Iris pigment epithelial cell (primary cell): ENCODE measurements at regions not wholly inside any gene's neighbourhood (a gene's known extent, or its start where the extent isn't known, plus 50 kb on each side); places are given as distances from the start of the nearest gene placed in this dataset.

ENCODE experiments used
- DNase-seq: peaks from one replicate; pipeline ENCODE4 v3.0.0-alpha.2; 2011; ENCODE audit warnings: low read depth

GRCh38 chr2:62369541-62370202, 136.3 kb downstream of the TMEM17 start:
- DNase-seq: no peak

DNA sequence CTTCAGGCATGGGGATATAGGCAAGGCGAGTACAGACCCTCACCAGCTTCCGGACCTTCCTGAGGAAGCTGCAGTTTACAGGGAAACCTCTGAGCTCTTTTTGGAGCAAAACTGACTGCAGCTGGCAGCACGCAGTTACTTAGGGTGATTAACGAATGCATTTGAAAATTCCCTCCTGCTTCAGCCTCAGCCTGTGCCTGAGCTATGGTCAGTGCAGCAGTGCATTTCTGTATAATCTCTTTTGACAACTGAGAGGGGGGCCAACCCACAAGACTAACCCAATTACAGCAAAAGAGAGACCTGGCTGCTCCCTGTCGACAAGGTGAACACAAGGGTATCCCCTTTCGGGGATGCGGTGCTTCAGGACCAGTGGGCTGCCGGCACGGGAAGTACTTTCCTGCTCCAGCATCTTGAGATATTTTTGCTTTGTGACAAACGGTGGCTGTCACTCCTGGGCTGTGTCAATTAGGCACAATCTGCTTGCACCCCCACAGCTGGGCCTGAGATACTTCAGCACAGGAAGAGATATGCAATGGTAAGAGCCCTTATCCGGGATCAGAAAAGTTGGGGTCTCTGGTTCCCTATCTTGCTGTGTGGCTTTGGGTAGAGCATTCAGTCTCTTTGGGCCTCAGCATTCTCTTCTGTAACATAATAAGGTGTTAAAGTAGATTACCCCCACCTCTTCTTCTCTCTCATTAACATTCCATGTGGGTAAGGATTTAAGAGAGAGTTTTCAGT, 141.0 kb downstream of the TMEM17 start:
- DNase-seq: no peak

DNA sequence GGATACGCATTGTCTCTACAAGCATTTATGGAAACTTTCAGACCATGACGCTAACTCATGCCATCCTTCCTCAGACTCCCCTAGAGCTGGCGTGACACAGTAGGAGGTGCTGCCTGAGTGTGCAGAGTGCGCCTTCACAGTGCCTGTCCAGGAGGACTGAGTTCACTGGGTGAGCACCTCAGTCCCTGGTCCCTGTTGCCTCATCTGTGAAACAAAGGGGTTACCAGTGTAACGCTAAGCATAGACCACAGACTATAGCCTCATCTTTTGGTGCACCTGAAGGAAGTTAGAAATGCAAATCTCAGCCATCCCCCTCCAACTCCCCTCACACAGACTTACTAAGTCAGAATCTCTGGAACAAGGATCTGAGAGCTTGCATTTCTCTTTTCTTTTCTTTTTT, 142.8 kb downstream of the TMEM17 start:
- no peak for DNase-seq

GRCh38 chr2:62362561-62362960, 143.4 kb downstream of the TMEM17 start:
- no peak for DNase-seq

DNA sequence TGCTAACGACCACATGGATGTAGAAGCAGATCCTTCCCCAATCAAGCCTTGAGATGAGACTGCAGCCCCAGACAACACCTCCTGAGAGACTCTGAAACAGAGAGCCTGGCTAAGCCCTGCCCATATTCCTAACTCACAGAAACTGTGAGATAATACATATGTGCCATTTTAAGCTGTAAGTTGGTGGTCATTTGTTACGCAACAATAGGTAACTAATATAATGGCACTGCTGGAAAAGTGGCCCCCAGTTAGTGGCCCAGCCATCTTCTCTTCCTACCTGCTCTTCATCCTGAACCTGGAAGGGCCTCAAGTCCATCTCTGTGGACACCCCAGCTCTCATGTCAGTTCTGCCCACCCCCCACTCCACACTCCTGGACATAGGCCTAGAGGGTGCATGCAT, 144.0 kb downstream of the TMEM17 start:
- no peak for DNase-seq

- DNase-seq: no peak
Observed at GRCh38 chr2:62354771-62355561, 151.0 kb downstream of the TMEM17 start.

DNA sequence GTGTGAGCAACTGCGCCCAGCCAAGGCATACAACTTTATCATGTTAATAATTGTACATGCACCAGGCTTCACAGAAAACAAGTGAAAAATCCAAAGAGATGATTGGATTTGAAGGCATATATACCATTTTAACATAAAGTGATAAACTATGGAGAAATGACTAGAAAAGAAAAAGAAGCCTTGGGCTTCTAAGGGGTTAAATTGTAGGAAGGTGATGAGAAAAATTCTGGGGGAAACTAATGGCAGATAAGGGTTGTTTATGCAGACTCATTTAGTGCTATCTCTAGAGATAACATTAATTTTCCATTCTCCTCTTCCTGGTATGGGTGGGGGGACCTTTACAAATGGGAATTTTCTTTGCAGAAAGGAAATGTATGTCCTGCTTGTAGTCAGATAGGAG, 154.0 kb downstream of the TMEM17 start:
- DNase-seq: no peak

GRCh38 chr2:62349788-62350187, 153.9 kb downstream of the B3GNT2 start:
- DNase-seq: no peak

DNA sequence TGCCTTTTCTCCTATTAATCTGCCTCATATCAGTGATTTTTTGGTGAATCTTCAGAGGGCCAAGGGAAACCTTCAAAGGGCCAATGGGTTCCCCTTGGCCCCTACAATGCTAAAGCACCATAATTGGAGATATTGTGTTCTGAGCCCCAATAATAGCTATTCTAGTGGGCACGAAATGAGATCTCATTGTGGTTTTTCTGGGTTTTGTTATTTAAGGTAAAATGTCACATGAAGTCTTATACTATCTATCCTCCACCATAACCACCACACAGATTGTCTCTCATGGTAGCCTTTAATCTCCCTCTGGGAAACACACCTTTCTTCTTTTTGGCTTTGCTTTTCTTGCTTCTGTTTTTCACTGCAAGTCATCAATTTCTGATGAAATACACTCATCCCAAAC, 152.8 kb downstream of the B3GNT2 start:
- DNase-seq: no peak

DNA sequence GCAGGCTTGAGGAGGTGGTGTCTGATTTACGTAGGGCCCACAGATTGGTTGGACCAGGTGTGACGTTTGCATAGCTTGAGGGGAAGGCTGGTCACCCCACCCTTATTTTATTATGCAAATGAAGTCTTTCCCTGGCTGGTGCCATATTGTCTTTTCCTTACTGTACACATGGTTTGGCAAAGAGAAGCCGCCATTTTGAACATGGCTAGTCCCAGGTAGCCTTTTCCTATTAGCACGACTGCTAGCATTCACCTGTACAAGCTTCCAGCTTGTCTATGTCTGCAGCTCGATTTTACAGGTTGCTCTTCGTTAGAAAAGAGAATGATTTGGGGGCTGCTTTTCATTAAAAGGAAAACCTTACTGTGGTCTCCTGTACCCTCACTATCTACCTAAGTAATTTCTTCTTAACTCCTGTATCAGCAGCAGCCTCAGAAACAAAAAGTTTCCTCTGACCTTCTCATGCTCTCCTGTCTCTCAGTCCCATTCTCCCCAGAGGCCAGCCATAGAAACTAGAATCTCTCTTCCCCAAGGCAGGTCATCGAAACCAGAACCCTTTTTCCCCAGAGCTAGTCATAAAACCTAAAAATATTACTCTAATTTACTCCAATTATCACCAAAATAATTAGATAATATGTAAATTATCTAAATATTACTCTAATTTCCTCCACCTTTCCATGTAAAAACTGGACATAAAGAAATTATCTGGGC, 151.8 kb downstream of the B3GNT2 start:
- DNase-seq: no peak

DNA sequence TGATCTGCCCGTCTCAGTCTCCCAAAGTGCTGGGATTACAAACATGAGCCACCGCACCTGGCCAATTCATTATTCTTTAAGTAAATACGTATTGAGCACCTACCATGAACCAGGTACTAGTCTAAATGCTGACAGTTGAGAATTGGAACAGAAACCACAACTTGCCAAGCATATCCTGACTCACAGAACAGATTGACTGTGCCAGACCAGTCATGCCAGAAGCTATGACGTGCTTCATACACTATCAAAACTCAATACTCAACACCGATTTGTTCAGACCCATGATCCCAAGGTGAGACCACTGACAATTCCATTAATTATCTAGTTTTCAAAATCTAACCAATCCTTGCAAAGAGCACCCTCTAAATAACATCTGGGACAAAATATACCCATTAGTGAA, 148.6 kb downstream of the B3GNT2 start:
- no peak for DNase-seq

DNA sequence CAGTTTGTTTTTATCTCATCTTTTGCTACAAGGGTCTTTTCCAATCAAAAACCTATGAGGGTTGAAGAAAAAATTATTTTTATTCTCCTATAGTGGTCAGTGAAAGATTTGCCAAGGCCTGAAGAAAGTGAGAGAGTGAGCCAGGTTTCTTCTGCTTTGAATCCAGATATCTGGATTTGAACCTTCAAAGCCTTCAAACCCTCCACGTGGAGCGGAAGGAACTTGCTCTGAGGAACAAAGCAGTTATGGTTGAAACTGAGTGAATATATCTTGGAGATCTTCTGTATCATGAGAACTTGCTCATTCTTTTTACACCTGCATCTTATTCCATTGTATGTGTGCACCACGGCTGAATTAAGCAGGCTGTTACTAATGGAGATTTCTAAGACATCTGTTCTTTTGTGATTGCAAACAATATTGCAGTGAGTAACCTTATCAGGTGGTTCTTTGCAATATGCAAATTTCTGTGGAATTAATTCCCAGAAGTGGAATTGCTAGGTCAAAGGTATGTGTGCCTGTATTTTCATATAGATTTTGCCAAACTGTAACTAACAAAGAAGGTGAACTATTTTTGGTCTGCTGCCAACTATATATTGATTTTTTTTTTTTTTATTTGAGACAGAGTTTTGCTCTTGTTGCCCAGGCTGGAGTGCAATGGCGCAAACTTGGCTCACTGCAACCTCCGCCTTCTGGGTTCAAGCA, 147.9 kb downstream of the B3GNT2 start:
- no peak for DNase-seq

GRCh38 chr2:62343206-62343605, 147.3 kb downstream of the B3GNT2 start:
- DNase-seq: no peak

DNA sequence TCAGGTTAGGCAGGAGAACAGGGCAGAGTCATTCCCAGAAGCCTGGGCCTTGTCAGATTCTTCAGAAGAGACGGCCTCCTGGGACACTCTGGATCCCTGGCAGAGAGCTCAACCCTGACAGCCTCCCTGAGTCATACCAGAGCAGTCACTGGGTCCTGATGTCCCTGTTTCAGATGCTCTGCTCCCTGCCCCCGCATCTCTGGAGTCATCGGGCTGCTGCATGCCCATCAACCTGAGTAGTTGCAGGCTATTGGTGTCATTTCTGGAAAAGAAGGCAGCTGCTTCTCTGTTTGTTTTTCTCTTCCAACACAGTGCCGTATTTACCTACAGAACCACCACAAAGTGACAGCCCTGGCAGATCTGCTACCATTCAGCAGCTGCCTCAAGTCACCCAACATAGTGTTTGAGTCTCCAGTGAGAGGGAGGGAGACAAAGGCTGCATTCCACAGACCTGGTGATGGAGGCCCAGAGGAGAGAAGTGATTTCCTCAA, 145.1 kb downstream of the B3GNT2 start:
- DNase-seq: no peak

DNA sequence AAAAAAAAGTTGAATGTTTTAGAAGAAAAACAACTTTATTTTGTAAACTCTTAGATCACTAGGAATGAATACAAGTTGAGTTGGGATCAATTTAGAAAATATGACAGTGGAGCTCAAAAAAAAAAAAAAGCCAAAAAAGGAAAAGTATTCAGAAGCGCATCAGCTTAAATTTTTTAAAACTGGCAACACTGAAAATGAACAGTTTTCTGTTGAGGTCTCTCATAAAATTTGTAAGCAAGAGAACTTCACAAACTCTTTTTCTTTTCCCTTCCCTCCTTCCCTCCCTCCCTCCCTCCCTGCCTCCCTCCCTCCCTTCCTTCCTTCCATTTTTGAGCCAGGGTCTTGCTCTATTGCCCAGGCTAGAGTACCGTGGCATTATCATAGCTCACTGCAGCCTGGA, 143.9 kb downstream of the B3GNT2 start:
- DNase-seq: no peak

DNA sequence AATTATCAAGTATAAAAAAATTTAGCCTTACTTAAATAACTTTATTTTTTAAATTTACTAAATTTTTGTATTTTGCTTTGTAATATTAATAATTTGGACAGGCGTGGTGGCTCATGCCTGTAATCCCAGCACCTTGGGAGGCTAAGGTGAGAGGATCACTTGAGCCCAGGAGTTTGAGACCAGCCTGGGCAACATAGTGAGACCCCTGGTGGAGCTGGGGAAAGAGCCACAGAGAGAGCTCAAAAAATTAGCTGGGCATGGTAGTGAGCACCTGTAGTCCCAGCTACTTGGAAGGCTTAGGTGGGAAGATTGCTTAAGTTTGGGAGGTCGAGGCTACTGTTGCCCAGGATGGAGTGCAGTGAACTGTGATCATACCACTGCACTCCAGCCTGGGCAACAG, 143.5 kb downstream of the B3GNT2 start:
- no peak for DNase-seq

DNA sequence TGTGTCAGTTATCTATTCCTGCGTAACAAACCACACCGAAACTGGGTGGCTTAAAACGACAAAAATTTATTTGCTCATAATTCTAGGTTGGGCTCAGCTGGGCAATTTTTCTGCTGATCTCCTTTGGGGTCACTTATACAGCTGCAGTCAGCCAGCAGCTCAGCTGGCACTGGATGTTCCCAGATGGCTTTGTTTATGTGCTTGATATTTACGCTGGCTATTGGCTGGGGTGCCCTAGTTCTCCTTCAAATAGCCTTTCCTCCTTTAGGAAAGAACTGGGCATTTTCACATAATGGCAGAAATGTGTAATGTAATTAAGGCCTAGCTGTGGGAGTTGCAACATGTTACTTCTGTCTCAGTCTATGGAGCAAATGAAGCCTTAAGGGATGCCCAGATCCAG, 142.2 kb downstream of the B3GNT2 start:
- DNase-seq: no peak

DNA sequence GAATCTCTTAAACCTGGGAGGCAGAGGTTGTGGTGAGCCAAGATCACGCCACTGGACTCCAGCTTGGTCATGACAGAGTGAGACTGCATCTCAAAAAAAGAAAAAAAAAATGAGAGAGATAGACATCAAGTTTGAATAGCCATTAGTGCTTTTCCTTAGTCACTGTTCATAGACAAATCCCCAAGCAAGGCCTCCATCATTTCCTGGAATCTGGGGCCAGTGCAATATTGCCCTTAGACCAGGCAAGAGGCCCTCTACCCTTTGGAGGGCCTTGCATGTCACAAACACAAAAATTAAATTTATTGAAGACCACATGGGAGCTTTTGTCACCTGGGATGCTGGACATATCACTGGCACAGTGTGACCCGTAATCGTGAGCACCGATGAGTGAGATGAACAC, 141.5 kb downstream of the B3GNT2 start:
- DNase-seq: no peak

- no peak for DNase-seq
Observed at GRCh38 chr2:62335612-62336011, 139.7 kb downstream of the B3GNT2 start.

GRCh38 chr2:62334440-62335058, 138.6 kb downstream of the B3GNT2 start:
- DNase-seq: no peak

DNA sequence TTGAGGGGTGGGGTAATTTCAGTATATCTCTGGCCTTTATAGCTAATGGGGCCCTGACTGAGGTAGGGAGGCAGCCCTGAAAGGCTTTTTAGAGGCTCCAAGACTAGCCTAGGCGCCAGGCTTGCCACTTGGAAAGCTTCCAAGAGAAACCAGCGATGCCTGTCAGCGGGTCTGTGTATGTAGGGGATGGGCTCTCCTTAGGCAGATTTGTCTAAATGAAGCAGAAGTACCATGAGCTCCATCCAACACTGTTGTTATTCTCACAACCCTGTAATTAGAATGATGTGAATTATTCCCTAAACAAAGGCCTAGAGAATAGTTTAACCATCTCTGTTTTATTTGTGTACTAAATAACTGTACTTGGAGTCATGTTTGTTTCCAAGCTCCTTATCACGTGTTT, 138.1 kb downstream of the B3GNT2 start:
- no peak for DNase-seq
